GM21447 (cell line): ENCODE measurements at regions not wholly inside any gene's neighbourhood (a gene's known extent, or its start where the extent isn't known, plus 50 kb on each side); places are given as distances from the start of the nearest gene placed in this dataset.
A peak's percentile ranks its signal among the peaks of the same experiment; 100 is the strongest.

Experiments
- ATAC-seq: cut with Tn5 transposase; IDR thresholded peaks from one replicate; pipeline ENCODE4 v1.9.1; 2021; ENCODE audit not compliant: unreplicated experiment

GRCh38 chr3:160163229-160163878, 61.9 kb upstream of the C3orf80 start:
- no peak for ATAC-seq

DNA sequence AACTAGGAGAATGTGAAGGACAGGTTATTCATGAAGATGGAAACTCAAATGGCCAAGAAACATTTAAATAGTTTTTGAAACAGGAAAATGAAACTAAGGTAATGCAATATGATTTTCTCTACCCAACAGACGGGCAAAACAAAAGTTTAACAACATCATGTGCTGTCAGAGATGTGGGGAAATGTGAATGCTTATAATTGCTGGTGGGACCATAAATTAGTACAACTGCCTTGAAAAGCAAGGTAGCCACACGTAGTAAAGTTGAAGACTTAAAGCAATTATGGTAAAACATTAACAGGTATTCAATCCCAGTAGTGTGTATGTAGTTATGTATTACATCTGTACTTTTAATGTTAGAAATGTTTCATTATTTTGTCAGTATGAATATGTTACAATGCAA, 57.0 kb upstream of the C3orf80 start:
- ATAC-seq, result no peak

DNA sequence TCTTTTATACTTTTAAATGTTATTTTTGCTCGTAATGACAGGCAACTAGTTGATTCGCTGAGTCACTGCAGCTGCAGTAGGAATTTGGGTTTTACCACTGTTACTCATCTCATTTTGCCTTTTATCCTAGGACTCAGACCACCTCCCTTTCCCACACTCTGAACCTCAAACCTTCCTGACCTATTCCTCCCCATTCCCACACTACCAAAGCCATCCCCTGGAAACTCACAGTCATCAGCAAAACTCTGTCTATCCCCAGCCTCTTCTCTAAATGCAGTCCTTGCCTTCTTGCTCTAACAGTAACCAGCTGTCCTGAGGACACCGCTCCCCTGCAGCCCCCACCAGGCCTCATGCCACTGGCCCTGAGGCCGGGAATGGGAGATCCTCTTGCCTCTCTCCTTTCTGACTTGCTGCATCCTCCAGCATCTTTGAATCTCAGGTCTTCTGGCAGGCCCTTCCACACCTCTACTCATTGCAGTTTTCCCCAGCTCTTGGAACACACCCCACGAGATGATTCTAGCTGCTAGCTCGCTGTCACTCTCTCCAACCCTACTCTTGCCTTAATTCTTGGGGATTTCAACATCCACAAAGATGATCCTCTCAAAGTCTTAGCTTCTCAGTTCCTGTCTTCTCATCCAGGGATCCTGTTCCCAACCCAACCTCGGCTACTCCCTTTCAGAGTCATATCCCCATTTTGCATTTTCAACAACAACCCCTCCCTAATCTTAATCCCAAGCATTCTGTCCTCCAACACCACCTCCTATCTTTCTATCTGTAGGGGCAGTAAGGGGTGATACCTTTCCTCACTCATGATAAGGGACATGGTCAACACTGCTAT, 55.9 kb upstream of the C3orf80 start:
- no peak for ATAC-seq

DNA sequence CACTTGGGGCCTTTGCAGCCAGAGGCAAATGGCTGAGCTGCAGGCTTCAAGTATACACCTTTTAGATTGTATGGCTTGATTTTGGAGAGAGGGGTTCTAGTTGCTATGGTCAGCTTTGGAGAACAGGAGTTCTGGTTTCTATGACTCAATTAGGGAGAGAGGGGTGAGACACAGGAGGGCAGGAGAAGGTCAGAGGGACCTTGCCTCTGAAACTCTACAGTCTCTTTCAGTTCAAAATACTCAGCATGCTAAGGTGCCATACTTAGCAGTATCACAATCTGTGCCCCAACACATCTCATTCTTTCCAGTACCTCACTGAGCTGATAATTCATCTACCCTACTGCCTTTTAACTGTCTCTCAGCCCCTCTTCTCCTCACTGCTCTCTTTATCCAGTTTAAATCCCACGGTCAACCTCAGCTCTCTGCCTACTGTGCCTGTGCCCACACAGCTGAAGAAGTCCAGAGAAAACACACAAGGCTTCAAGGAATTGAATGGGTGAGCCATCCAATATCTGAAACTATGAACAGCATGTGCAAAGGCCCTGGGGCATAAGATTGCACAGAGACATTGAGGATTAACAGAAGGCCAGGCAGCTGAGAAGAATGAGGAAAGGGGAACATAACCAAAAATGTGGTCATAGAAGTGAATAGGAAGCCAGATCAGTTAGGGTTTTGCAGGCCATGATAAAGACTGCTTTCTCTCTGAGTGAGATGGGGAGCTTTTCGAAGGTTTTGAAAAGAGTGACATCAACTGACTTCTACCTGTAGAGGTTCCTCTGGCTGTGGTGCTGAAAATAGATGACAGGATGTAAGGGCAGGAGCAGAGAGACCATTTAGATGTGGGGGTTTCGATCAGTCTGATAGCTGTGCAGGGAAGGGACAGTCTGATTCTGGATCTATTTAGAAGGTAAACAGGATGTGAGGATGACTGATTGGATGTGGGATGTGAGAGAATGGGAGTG, 54.5 kb upstream of the C3orf80 start:
- peak; percentile 53 for ATAC-seq

GRCh38 chr3:160171813-160172212, 53.4 kb upstream of the C3orf80 start:
- ATAC-seq, result no peak

DNA sequence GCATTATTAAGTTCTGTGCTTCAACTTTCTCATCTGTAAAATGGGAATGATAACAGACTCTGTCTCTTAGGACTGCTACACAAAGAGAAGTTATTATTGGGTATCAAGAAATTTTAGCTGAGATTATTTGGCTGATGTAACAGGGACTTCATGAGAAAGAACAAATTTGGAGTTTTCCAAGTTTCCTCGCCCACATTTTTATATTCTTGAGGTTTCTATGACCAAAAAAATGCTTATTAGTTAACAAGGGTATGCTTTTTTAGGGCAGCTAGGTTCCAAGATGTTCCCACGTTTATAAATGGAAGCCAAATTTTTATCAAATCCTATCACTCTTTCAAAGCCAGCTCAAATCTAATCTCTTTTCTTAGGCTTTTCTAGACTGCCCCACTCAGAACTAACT, 50.6 kb upstream of the C3orf80 start:
- ATAC-seq, result no peak
